ENCODE measurements at regions not wholly inside any gene's neighbourhood (a gene's known extent, or its start where the extent isn't known, plus 50 kb on each side); places are given as distances from the start of the nearest gene placed in this dataset.

DNA sequence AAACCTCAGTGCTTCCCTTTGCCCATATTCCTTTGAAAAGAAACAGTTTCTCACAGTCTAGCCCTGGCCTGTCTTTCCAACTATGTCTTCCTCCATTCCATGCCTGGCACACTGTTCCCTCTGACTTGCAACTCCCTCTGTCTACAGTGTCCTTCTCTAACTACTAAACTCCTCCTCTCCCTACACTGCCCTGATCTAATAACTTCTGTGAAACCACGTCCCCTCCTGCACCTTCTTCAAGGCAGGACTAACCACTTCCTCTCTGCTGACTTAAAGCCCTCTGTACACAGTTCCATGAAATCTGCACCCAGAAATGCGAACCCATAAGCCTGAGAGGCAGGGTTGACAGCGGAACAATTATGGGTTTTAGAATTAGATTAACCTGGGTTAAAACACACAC is 62.2 kb upstream of the ATP1B1 start (continued):
- TF ChIP-seq NR2C2 (CRISPR knock-in tag; IDR thresholded peaks at IDR 0.05) (no peak), NR1H2 (CRISPR knock-in tag; IDR thresholded peaks at IDR 0.05) (no peak), NFYB (CRISPR knock-in tag; conservative IDR thresholded peaks at IDR 0.05; ENCODE audit: low read depth) (no peak), ERG (CRISPR knock-in tag; IDR thresholded peaks at IDR 0.05) (no peak)

DNA sequence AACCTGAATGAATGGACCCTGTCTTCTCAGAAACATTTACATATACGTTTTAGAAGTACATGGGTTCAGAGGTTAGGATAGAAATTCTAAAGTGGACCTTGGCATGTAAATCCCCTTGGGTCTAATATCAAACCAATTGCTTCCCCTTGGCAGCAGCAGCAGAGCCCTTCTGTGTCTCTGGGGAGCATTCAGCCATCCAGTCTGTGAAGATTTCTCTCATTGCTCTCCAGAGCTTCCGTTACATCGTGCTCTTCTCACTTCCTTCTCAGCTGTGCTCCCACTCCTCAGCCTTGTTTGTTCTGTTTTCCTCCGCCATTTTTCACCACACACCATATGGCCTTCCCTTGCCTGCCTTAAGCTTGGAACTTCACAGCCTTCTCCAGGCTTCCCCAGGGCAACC is 61.5 kb upstream of the ATP1B1 start:
- TF ChIP-seq NFE2L1 (CRISPR knock-in tag; IDR thresholded peaks at IDR 0.05) (no peak), SP1 (CRISPR knock-in tag; conservative IDR thresholded peaks at IDR 0.05) (no peak), NR3C1 (CRISPR knock-in tag; conservative IDR thresholded peaks at IDR 0.05; ENCODE audit: low read depth) (no peak), EMX1 (CRISPR knock-in tag; IDR thresholded peaks at IDR 0.05) (no peak), AR (CRISPR knock-in tag; IDR thresholded peaks at IDR 0.05) (no peak), NFYB (CRISPR knock-in tag; conservative IDR thresholded peaks at IDR 0.05; ENCODE audit: low read depth) (no peak), ELF4 (CRISPR knock-in tag; IDR thresholded peaks at IDR 0.05; ENCODE audit: low read depth) (no peak), ZNF138 (CRISPR knock-in tag; conservative IDR thresholded peaks at IDR 0.05) (no peak), ZNF416 (CRISPR knock-in tag; IDR thresholded peaks at IDR 0.05) (no peak)
- TF ChIP-seq, protein P1, sequence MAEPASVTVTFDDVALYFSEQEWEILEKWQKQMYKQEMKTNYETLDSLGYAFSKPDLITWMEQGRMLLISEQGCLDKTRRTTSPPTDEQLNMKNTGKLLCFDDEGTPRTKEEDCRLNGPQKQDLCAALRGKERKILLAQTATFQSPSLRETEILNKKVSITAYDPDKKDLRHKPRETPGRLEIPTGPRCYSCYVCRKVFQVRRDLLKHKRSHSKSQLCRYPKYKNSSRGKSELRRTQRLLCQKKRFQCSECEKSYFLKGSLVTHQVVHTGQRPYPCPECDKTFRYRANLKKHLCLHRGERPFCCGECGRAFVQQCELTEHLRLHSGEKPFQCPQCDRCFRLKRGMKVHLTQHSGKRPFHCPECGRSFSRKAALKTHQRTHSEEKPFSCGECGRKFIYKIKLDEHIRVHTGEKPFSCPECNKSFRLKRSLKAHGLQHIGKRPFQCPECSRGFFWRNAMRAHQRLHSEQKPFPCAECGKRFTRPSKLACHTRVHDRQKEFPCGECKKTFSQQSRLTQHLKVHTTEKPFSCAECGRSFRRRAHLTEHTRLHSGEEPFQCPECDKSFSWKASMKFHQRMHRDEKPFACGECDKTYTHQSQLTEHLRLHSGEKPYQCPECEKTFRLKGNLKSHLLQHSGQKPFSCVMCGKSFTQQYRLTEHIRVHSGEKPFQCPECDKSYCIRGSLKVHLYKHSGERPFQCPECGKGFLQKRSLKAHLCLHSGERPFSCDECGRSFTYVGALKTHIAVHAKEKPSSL (CRISPR knock-in tag; conservative IDR thresholded peaks at IDR 0.05), result no peak
- TF ChIP-seq, protein P2, sequence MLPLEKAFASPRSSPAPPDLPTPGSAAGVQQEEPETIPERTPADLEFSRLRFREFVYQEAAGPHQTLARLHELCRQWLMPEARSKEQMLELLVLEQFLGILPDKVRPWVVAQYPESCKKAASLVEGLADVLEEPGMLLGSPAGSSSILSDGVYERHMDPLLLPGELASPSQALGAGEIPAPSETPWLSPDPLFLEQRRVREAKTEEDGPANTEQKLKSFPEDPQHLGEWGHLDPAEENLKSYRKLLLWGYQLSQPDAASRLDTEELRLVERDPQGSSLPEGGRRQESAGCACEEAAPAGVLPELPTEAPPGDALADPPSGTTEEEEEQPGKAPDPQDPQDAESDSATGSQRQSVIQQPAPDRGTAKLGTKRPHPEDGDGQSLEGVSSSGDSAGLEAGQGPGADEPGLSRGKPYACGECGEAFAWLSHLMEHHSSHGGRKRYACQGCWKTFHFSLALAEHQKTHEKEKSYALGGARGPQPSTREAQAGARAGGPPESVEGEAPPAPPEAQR (CRISPR knock-in tag; IDR thresholded peaks at IDR 0.05), result no peak
- TF ChIP-seq, protein P3, sequence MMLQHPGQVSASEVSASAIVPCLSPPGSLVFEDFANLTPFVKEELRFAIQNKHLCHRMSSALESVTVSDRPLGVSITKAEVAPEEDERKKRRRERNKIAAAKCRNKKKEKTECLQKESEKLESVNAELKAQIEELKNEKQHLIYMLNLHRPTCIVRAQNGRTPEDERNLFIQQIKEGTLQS (CRISPR knock-in tag; conservative IDR thresholded peaks at IDR 0.05), result no peak
- TF ChIP-seq, protein P4, sequence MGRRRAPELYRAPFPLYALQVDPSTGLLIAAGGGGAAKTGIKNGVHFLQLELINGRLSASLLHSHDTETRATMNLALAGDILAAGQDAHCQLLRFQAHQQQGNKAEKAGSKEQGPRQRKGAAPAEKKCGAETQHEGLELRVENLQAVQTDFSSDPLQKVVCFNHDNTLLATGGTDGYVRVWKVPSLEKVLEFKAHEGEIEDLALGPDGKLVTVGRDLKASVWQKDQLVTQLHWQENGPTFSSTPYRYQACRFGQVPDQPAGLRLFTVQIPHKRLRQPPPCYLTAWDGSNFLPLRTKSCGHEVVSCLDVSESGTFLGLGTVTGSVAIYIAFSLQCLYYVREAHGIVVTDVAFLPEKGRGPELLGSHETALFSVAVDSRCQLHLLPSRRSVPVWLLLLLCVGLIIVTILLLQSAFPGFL (CRISPR knock-in tag; IDR thresholded peaks at IDR 0.05; ENCODE audit: borderline replicate concordance), result no peak
- Mint-ChIP-seq H3K9me3 (no peaks in the 10 kb centered on the region), H3K27me3 (ENCODE audit: low read depth) (no peaks in the 10 kb centered on the region), H3K27ac (no peak overlapping the region), H3K4me1 (no peaks in the 10 kb centered on the region; the same call in 1 of the 2 replicates), H3K36me3 (no peaks in the 10 kb centered on the region), H3K4me3 (no peak overlapping the region)
- DNase-seq (ENCODE audit: low spot score), result no peak
- no peak for ATAC-seq
- POLR2A ChIA-PET, result no interaction called here
- CTCF ChIA-PET, result no interaction called here
